GM10248 (cell line): ENCODE measurements at regions not wholly inside any gene's neighbourhood (a gene's known extent, or its start where the extent isn't known, plus 50 kb on each side); places are given as distances from the start of the nearest gene placed in this dataset.

Source experiments
- CTCF ChIA-PET: fragments of 300-600 bp; sonication (Branson Sonifier 250); formaldehyde crosslinking; extraction: SDS; loops from one replicate; lab custom pipeline; 2021; ENCODE audit warnings: antibody characterized with exemption; lab: Yijun Ruan, JAX
- POLR2A ChIA-PET: fragments of 350-650 bp; sonication (Branson Sonifier 250); formaldehyde crosslinking; extraction: SDS; loops from one replicate; lab custom pipeline; 2020; ENCODE audit warnings: antibody characterized with exemption; lab: Yijun Ruan, JAX
- DNase-seq: peaks from one replicate; pipeline ENCODE4 v3.0.0; 2012; ENCODE audit errors: extremely low spot score
- CTCF ChIP-seq: IDR thresholded peaks from 2 replicates; pipeline ENCODE4 v1.5.1; 2012; ENCODE audit warnings: mild to moderate bottlenecking, low read depth; ENCODE audit errors: extremely low read depth, missing control alignments, control extremely low read depth

- TF ChIP-seq CTCF, result no peak
- POLR2A ChIA-PET, result no interaction called here
- CTCF ChIA-PET, result no interaction called here
- DNase-seq, result no peak
Measured at GRCh38 chr13:40232311-40233040, 434.0 kb downstream of the FOXO1 start.

GRCh38 chr13:40233731-40234195 lies 432.7 kb downstream of the FOXO1 start:
- POLR2A ChIA-PET, result no interaction called here
- CTCF ChIA-PET, result interaction anchor here (1.0 kb wide), 1 partner anchor 16 kb away, joined by 3 read pairs; no protein-coding TSS in a partner anchor
- DNase-seq, result no peak
- TF ChIP-seq CTCF, result no peak

GRCh38 chr13:40235160-40235796 lies 431.2 kb downstream of the FOXO1 start:
- ChIA-PET POLR2A (no interaction called here), CTCF (no interaction called here)
- no peak for DNase-seq
- no peak for TF ChIP-seq CTCF

- ChIA-PET CTCF (no interaction called here), POLR2A (no interaction called here)
- no peak for DNase-seq
- no peak for TF ChIP-seq CTCF
Measured at GRCh38 chr13:40236566-40237168, 429.8 kb downstream of the FOXO1 start.

- no peak for DNase-seq
- TF ChIP-seq CTCF, result no peak
- POLR2A ChIA-PET, result no interaction called here
- CTCF ChIA-PET, result no interaction called here
Measured at GRCh38 chr13:40238761-40239160, 427.7 kb downstream of the FOXO1 start.

- CTCF ChIA-PET, result interaction anchor here (0.8 to 1.6 kb wide), 3 partner anchors 10 to 40 kb away, joined by 3 to 4 read pairs (median 4); no protein-coding TSS in a partner anchor
- POLR2A ChIA-PET, result no interaction called here
- no peak for DNase-seq
- no peak for TF ChIP-seq CTCF
Measured at GRCh38 chr13:40240293-40240692, 426.1 kb downstream of the FOXO1 start.
